ENCODE measurements at regions not wholly inside any gene's neighbourhood (a gene's known extent, or its start where the extent isn't known, plus 50 kb on each side); places are given as distances from the start of the nearest gene placed in this dataset.
A peak's percentile ranks its signal among the peaks of the same experiment; 100 is the strongest.

DNA sequence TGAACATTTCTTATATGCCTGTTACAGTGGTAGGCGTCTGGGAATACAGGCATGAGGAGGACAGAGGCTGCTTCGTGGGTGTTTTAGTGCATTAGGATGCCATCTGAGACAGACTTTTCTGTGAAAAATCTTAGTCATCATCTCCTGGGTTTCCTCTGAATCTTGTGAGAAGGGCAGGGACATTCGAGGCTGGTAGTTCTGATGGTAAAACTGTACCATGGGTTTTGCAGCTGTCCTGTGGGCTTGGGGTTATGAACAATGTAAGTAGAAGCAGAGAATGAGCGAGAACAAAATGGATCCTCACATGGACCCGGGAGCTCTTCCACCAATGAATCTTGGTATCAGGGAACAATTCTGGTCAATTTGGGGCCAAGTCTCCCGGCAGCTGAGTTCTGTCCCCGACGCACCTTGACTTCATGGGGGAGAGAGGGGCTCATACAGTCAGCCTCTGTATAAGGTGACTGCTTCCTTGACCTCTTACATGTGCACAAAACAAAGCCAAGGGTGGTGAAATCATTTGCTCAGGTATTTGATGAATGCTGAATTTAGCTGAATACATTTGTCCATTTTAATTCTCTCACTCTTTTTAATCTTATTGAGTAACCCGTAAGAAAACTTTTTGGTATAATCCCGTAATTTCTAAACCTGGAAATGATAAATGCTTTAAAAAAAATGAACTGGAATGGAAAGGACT, 63.6 kb upstream of the ERRFI1 start:
- no peaks in the 10 kb centered on the region for H3K27me3 ChIP-seq (replicated peaks; ENCODE audit: insufficient read depth)
- H3K9me3 ChIP-seq, result no peaks in the 10 kb centered on the region
- WGBS, result 85% methylated on average over 10 of the region's 10 CpGs
- intact Hi-C loops (cut with DNase I), result no loop called here
- H3K36me3 ChIP-seq, result no peaks in the 10 kb centered on the region
- H3K27ac ChIP-seq, result no peak overlapping the region
- TF ChIP-seq CTCF (IDR thresholded peaks at IDR 0.05) (no peak), POLR2AphosphoS5 (IDR thresholded peaks at IDR 0.05) (no peak), POLR2A (IDR thresholded peaks at IDR 0.05) (no peak)
- no peak overlapping the region for H3K4me3 ChIP-seq
- no peaks in the 10 kb centered on the region for H3K4me1 ChIP-seq (replicated peaks)
- no peak for DNase-seq (ENCODE audit: low spot score)

- Histone ChIP-seq H3K4me1 (replicated peaks) (peaks cover 8% of the 10 kb centered on the region), H3K27me3 (replicated peaks; ENCODE audit: insufficient read depth) (no peaks in the 10 kb centered on the region), H3K27ac (peak overlapping the region in 1 of 2 donors; percentile 14), H3K36me3 (no peaks in the 10 kb centered on the region), H3K9me3 (no peaks in the 10 kb centered on the region), H3K4me3 (no peak overlapping the region)
- 91% methylated on average over 1 of the region's 1 CpG for WGBS
- intact Hi-C loops (cut with DNase I), result no loop called here
- DNase-seq (ENCODE audit: low spot score), result no peak
- TF ChIP-seq CTCF (IDR thresholded peaks at IDR 0.05), result no peak
- no peak for TF ChIP-seq POLR2AphosphoS5 (IDR thresholded peaks at IDR 0.05)
- no peak for TF ChIP-seq POLR2A (IDR thresholded peaks at IDR 0.05)
Observed at GRCh38 chr1:8086055-8086454, 59.9 kb upstream of the ERRFI1 start.

DNA sequence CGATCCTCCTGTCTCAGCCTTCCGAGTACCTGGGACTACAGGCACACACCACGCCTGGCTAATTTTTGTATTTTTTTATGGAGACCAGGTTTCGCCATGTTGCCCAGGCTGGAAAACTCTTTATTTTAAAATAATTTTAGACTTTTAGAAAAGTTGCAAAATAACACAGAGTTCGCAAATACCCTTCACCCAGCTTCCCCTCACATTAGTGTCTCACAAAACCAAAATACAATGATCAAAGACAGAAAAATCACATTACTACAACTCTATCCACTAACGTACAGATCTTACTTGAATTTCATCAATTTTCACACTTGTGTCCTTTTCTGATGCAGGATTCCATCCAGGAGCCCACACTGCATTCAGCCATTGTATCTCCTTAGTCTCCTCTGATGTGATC, 58.8 kb upstream of the ERRFI1 start:
- H3K4me3 ChIP-seq, result no peak overlapping the region
- intact Hi-C loops (cut with DNase I), result no loop called here
- peaks cover 8% of the 10 kb centered on the region for H3K4me1 ChIP-seq (replicated peaks)
- no peaks in the 10 kb centered on the region for H3K36me3 ChIP-seq
- H3K9me3 ChIP-seq, result no peaks in the 10 kb centered on the region
- peak overlapping the region in 1 of 2 donors; percentile 59 for H3K27ac ChIP-seq
- no peak for DNase-seq (ENCODE audit: low spot score)
- 94% methylated on average over 6 of the region's 6 CpGs for WGBS
- no peaks in the 10 kb centered on the region for H3K27me3 ChIP-seq (replicated peaks; ENCODE audit: insufficient read depth)
- no peak for TF ChIP-seq CTCF (IDR thresholded peaks at IDR 0.05)
- no peak for TF ChIP-seq POLR2AphosphoS5 (IDR thresholded peaks at IDR 0.05)
- no peak for TF ChIP-seq POLR2A (IDR thresholded peaks at IDR 0.05)

DNA sequence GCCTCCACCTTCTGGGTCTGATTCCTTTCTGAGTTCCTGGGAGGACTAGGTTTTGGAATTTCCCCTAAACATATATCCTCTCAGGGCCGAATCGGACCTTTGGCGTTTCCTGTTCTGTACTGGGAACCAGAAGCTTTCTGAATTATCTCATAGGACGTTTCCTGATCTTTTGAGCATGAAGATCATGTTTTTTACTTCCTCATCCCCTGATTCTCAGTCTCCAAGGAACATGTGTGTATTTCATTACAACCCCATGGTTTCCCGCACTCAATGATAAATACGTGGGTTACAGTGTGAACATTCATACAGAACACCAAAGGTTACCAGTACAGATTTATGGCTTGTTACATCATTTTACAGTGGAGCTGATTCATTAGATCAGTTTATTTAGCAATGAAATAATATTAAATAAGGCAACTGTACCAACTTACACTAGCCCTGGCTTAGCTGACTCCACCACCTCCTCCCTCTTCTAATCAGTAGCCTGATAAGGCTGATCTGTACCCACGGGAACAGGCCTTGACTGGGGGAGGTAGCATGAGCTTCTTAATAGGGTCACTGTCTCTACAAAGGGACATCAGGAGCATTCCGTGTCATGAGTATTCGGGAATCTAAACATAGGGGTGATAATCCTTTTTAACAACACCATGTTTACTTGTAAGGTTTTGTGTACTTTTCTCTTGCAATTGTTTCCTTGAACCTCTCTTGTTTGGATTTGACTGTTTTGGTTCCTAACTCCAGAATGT, 57.8 kb upstream of the ERRFI1 start:
- no peaks in the 10 kb centered on the region for H3K9me3 ChIP-seq
- H3K4me1 ChIP-seq (replicated peaks), result peaks cover 8% of the 10 kb centered on the region
- H3K27ac ChIP-seq, result peak overlapping the region; percentile 53 to 59
- H3K4me3 ChIP-seq, result no peak overlapping the region
- no peak for DNase-seq (ENCODE audit: low spot score)
- WGBS, result 54% methylated on average over 9 of the region's 9 CpGs
- intact Hi-C loops (cut with DNase I), result no loop called here
- H3K27me3 ChIP-seq (replicated peaks; ENCODE audit: insufficient read depth), result no peaks in the 10 kb centered on the region
- TF ChIP-seq POLR2A (IDR thresholded peaks at IDR 0.05) (no peak), POLR2AphosphoS5 (IDR thresholded peaks at IDR 0.05) (no peak), CTCF (IDR thresholded peaks at IDR 0.05) (no peak)
- H3K36me3 ChIP-seq, result no peaks in the 10 kb centered on the region

GRCh38 chr1:8082945-8083344, 56.8 kb upstream of the ERRFI1 start:
- intact Hi-C loops (cut with DNase I), result no loop called here
- TF ChIP-seq POLR2AphosphoS5 (IDR thresholded peaks at IDR 0.05) (no peak), CTCF (IDR thresholded peaks at IDR 0.05) (no peak), POLR2A (IDR thresholded peaks at IDR 0.05) (no peak)
- peaks cover 13% of the 10 kb centered on the region for H3K4me1 ChIP-seq (replicated peaks)
- H3K9me3 ChIP-seq, result no peaks in the 10 kb centered on the region
- 55% methylated on average over 2 of the region's 2 CpGs for WGBS
- H3K36me3 ChIP-seq, result no peaks in the 10 kb centered on the region
- peak overlapping the region; percentile 53 to 59 for H3K27ac ChIP-seq
- no peaks in the 10 kb centered on the region for H3K27me3 ChIP-seq (replicated peaks; ENCODE audit: insufficient read depth)
- no peak overlapping the region for H3K4me3 ChIP-seq
- DNase-seq (ENCODE audit: low spot score), result no peak

Measured in prostate gland (tissue), 2 donors.